ENCODE measurements at regions not wholly inside any gene's neighbourhood (a gene's known extent, or its start where the extent isn't known, plus 50 kb on each side); places are given as distances from the start of the nearest gene placed in this dataset.

DNA sequence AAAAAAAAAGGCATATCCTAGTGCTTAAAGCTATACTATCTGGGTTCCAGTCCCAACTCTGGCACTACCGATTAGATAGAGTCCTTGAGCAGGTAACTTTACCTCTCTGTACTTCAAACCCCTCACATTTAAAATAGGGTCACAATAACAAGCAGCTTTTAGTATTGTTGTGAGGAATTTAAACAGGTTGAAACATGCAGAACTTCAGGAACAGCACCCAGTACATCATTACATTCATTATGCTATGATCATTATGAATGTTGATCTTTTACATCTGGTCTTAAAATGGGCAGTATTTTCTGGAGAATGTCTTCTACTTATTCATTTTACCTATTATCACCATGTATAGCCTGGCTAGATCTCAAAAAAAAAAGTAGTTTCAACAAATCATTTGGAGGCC lies 176.1 kb upstream of the CCDC54 start:
- TF ChIP-seq, protein P1, sequence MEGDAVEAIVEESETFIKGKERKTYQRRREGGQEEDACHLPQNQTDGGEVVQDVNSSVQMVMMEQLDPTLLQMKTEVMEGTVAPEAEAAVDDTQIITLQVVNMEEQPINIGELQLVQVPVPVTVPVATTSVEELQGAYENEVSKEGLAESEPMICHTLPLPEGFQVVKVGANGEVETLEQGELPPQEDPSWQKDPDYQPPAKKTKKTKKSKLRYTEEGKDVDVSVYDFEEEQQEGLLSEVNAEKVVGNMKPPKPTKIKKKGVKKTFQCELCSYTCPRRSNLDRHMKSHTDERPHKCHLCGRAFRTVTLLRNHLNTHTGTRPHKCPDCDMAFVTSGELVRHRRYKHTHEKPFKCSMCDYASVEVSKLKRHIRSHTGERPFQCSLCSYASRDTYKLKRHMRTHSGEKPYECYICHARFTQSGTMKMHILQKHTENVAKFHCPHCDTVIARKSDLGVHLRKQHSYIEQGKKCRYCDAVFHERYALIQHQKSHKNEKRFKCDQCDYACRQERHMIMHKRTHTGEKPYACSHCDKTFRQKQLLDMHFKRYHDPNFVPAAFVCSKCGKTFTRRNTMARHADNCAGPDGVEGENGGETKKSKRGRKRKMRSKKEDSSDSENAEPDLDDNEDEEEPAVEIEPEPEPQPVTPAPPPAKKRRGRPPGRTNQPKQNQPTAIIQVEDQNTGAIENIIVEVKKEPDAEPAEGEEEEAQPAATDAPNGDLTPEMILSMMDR (IDR thresholded peaks at IDR 0.05) = no peak
- no peak for TF ChIP-seq POLR2A (IDR thresholded peaks at IDR 0.05)

Data from body of pancreas (tissue), 4 donors.